ENCODE measurements at regions not wholly inside any gene's neighbourhood (a gene's known extent, or its start where the extent isn't known, plus 50 kb on each side); places are given as distances from the start of the nearest gene placed in this dataset.

DNA sequence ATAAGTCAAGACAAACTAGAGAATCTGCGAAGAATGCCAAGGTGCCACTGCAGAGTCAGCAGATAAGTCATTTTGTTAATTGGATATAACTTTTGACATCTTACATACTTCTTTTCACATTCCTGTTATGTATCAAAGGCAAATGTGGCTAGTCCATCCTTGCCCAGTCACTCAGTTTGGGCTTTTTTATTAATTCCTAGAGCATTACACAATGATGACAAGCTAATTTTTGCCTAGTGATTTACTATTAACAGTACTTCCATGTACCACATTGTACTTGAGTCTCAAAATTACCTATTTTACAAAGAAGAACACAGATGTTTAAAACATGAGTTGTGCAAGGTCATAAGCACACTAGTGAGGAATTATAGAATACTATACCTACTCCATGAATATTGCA lies 680.8 kb downstream of the DNAH5 start:
- no peak overlapping the region for H2BK15ac ChIP-seq (ENCODE audit: low read depth, low read length)
- no peaks in the 10 kb centered on the region for H4K20me1 ChIP-seq (ENCODE audit: control insufficient read depth, insufficient read depth, insufficient read length)
- H3K9me3 ChIP-seq (ENCODE audit: control insufficient read depth, low read depth, low read length) = no peaks in the 10 kb centered on the region
- no peaks in the 10 kb centered on the region for H3K27me3 ChIP-seq (ENCODE audit: insufficient read depth, low read length)
- H3K27ac ChIP-seq (ENCODE audit: insufficient read length, low read depth, low read length) = no peak overlapping the region
- H3K4ac ChIP-seq (ENCODE audit: low read depth, low read length) = no peak overlapping the region
- no peak overlapping the region for H3K18ac ChIP-seq (ENCODE audit: insufficient read length, low read depth, low read length)
- H2AFZ ChIP-seq (ENCODE audit: low read length) = no peak overlapping the region
- H3K79me1 ChIP-seq (ENCODE audit: insufficient read depth, low read depth, low read length, poor library complexity, severe bottlenecking) = no peaks in the 10 kb centered on the region
- WGBS (ENCODE audit: extremely low coverage, insufficient read length, low lambda C conversion rate) = no CpG with 5 or more reads among the region's 1 CpG
- no peak overlapping the region for H3T11ph ChIP-seq (ENCODE audit: low read length)
- H3K36me3 Mint-ChIP-seq (ENCODE audit: insufficient read depth in 1 of 3, low read depth in 3 of 3) = no peaks in the 10 kb centered on the region
- no peak overlapping the region for H3K27ac Mint-ChIP-seq
- peaks cover 0 to 7% of the 10 kb centered on the region in 2 experiments; a peak in 3 of 5 replicates for H3K9me3 Mint-ChIP-seq
- H4K91ac ChIP-seq (ENCODE audit: insufficient read length, low read depth, low read length) = no peak overlapping the region
- H4K8ac ChIP-seq (replicated peaks; ENCODE audit: insufficient read length, low read depth, low read length) = no peak overlapping the region
- no peak overlapping the region for H2BK5ac ChIP-seq (ENCODE audit: insufficient read length, low read length)
- H2AK5ac ChIP-seq (ENCODE audit: insufficient read length, low read length) = no peak overlapping the region
- no peak overlapping the region for H2BK120ac ChIP-seq (ENCODE audit: low read depth, low read length, poor library complexity, severe bottlenecking)
- no peak overlapping the region for H3K4me3 Mint-ChIP-seq
- no peak for DNase-seq
- H3K79me2 ChIP-seq (ENCODE audit: insufficient read depth, low read length) = no peaks in the 10 kb centered on the region
- H4K5ac ChIP-seq (ENCODE audit: insufficient read length, low read depth, low read length) = no peak overlapping the region
- H3K23me2 ChIP-seq (ENCODE audit: insufficient read length, low read depth, low read length, poor library complexity, severe bottlenecking) = no peaks in the 10 kb centered on the region
- no peak overlapping the region for H3K9ac ChIP-seq (ENCODE audit: extremely low read depth, insufficient read length, low read length)
- no peaks in the 10 kb centered on the region for H3K4me1 ChIP-seq (ENCODE audit: insufficient read depth, low read length)
- H2BK12ac ChIP-seq (ENCODE audit: insufficient read length, low read depth, low read length) = no peak overlapping the region
- no peak overlapping the region for H3K56ac ChIP-seq (ENCODE audit: insufficient read length, low read depth, low read length)
- TF ChIP-seq, protein P1, sequence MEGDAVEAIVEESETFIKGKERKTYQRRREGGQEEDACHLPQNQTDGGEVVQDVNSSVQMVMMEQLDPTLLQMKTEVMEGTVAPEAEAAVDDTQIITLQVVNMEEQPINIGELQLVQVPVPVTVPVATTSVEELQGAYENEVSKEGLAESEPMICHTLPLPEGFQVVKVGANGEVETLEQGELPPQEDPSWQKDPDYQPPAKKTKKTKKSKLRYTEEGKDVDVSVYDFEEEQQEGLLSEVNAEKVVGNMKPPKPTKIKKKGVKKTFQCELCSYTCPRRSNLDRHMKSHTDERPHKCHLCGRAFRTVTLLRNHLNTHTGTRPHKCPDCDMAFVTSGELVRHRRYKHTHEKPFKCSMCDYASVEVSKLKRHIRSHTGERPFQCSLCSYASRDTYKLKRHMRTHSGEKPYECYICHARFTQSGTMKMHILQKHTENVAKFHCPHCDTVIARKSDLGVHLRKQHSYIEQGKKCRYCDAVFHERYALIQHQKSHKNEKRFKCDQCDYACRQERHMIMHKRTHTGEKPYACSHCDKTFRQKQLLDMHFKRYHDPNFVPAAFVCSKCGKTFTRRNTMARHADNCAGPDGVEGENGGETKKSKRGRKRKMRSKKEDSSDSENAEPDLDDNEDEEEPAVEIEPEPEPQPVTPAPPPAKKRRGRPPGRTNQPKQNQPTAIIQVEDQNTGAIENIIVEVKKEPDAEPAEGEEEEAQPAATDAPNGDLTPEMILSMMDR (conservative IDR thresholded peaks at IDR 0.05) = no peak
- no peak overlapping the region for H3K4me2 ChIP-seq (ENCODE audit: insufficient read depth, insufficient read length, low read length)
- H3K23ac ChIP-seq (ENCODE audit: insufficient read length, low read depth, low read length) = no peak overlapping the region
- no peak overlapping the region for H3K14ac ChIP-seq (ENCODE audit: insufficient read depth, low read length)
- H2BK20ac ChIP-seq (ENCODE audit: low read depth, low read length, poor library complexity, severe bottlenecking) = no peak overlapping the region
- H3K27me3 Mint-ChIP-seq (ENCODE audit: low read depth) = no peaks in the 10 kb centered on the region
- no peaks in the 10 kb centered on the region for H3K4me1 Mint-ChIP-seq
